ENCODE measurements at regions not wholly inside any gene's neighbourhood (a gene's known extent, or its start where the extent isn't known, plus 50 kb on each side); places are given as distances from the start of the nearest gene placed in this dataset.

DNA sequence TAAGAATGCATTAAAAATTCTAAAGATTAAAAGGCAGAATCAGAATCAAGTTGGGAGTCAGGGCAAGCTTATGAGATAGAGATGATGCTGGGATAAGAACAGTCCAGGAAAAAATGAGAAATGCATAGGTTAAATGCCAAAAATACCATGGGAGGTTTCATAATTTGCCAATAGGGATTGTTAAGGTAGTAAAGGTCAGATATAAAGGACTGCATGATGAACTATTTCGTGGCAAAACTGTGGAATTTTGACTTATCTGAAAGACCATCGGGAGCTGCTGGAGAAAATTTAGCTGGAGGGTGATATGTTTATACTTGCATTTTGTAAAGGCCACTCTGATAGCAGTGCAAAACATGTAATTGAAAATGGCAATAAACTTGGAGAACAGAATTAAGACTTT, 1872.8 kb upstream of the ACO1 start:
- TF ChIP-seq, protein P1, sequence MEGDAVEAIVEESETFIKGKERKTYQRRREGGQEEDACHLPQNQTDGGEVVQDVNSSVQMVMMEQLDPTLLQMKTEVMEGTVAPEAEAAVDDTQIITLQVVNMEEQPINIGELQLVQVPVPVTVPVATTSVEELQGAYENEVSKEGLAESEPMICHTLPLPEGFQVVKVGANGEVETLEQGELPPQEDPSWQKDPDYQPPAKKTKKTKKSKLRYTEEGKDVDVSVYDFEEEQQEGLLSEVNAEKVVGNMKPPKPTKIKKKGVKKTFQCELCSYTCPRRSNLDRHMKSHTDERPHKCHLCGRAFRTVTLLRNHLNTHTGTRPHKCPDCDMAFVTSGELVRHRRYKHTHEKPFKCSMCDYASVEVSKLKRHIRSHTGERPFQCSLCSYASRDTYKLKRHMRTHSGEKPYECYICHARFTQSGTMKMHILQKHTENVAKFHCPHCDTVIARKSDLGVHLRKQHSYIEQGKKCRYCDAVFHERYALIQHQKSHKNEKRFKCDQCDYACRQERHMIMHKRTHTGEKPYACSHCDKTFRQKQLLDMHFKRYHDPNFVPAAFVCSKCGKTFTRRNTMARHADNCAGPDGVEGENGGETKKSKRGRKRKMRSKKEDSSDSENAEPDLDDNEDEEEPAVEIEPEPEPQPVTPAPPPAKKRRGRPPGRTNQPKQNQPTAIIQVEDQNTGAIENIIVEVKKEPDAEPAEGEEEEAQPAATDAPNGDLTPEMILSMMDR (IDR thresholded peaks at IDR 0.05) = no peak
- TF ChIP-seq POLR2A (IDR thresholded peaks at IDR 0.05; ENCODE audit: low read depth) (no peak), POLR2AphosphoS5 (IDR thresholded peaks at IDR 0.05) (no peak)

All from esophagus muscularis mucosa (tissue), 3 donors.